Omental fat pad (tissue), 3 donors: ENCODE measurements at regions not wholly inside any gene's neighbourhood (a gene's known extent, or its start where the extent isn't known, plus 50 kb on each side); places are given as distances from the start of the nearest gene placed in this dataset.

Experiments
- ATAC-seq: fragments of 150-250 bp; one replicate; pipeline ENCODE4 v1.9.1; 2016; ENCODE audit warnings: mild to moderate bottlenecking, moderate library complexity; ENCODE audit not compliant: low FRiP score
- DNase-seq: peaks from one replicate; pipeline ENCODE4 v3.0.0-alpha.2; 2019; ENCODE audit warnings: low spot score
- TF ChIP-seq, protein P1 (sequence below), 3 donors: fragments of 450-650 bp; IDR thresholded peaks; one replicate each; pipeline ENCODE4 v1.5.1; 2016 to 2017; ENCODE audit warnings: antibody characterized with exemption in 3 of 3, mild to moderate bottlenecking in 3 of 3, moderate library complexity in 2 of 3

DNA sequence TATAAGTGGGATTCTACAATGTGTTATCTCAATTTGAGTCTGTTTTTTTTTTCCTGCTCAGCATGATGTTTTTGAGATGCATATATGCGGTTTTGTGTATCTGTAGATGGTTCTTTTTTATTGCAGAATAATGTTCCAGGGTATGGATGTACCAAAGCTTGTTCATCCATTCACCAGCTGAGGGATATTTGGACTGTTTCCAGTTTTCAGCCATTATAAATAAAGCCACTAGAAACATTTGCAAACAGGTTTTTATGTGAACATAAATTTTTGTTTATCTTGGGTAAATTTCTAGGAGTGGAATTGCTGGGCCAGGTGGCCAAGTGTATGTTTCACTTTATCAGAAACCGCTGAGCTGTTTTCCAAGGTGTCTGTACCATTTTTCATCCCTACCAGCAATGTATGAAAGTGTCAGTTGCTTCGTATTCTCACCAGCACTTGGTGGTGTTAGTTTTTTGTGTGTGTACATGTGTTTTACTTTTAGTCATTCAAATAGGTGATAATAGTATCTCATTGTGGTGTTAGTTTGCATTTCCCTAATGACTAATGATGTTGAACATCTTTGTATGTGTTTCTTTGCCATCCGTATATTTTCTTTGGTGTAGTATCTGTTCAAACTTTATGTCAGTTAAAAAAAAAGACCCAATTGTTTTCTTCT is 124.2 kb downstream of the CEBPB start:
- TF ChIP-seq, protein P1, sequence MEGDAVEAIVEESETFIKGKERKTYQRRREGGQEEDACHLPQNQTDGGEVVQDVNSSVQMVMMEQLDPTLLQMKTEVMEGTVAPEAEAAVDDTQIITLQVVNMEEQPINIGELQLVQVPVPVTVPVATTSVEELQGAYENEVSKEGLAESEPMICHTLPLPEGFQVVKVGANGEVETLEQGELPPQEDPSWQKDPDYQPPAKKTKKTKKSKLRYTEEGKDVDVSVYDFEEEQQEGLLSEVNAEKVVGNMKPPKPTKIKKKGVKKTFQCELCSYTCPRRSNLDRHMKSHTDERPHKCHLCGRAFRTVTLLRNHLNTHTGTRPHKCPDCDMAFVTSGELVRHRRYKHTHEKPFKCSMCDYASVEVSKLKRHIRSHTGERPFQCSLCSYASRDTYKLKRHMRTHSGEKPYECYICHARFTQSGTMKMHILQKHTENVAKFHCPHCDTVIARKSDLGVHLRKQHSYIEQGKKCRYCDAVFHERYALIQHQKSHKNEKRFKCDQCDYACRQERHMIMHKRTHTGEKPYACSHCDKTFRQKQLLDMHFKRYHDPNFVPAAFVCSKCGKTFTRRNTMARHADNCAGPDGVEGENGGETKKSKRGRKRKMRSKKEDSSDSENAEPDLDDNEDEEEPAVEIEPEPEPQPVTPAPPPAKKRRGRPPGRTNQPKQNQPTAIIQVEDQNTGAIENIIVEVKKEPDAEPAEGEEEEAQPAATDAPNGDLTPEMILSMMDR (IDR thresholded peaks at IDR 0.05): no peak
- ATAC-seq: no peak
- no peak for DNase-seq

DNA sequence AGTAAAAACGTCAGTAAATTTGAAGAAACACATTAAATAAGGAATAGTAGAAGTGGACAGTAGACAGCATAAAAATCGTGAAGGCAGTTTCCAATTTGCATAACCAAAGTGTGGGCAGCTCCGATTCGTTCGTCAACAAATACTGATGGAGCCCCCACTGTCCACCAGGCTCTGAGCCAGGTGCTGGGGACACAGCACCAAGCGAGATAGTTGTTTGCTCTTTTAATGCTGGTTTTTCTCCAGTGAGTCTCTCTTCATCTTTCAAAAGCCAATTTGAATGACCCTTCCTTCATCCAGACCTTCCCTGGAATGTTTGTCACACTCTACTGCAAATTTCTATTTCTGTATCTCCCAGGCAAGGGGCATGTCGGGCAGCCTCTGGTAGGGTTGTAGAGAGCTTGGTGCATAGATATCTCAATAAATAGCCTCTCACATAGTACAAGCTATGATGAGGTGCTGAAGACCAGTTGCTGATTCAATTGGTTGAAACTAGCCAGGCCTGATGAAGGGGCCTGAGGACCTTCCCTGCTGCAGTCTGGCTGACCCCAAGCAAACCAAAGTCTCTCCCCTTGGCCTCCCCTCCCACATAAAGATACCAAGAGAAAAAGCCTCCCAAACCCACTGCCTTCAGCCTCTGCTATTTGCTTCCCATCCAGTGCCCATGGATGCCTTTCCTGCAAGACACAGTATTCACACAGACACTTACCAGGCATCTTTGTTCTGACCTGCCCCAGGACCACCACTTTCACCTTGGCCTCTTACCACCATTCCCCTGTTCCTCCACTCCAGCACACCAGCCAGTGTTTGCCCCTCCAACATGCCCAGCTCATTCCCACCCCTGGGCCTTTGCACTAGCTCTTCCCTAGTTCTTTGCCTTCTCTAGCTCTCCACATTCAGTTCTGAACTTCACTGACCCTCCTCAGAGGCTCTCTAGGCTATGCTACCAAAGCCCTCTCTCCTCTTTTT is 125.2 kb downstream of the CEBPB start:
- TF ChIP-seq, protein P1 (IDR thresholded peaks at IDR 0.05): no peak
- DNase-seq (no peak), ATAC-seq (no peak)

DNA sequence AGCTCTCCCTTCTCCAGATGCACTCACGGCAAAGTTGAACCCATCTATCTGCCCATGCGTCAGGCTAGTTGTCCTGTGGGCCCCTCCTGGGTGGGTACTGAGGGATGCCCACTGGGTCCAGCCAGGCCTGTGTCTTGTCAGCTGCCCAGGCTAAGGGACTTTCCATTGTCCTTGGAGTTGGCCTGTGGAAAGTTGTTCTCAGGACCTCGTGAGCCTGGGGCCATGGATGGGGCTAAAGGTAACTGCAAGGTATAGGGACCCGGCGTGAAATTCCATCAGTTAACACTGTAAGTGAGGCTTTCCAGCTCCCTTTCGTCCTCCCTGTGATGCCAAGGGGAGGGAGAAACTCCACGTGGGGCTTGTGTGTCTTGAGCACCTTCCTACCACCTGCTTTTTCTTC is 126.5 kb downstream of the CEBPB start:
- DNase-seq (no peak), ATAC-seq (no peak)
- TF ChIP-seq, protein P1 (IDR thresholded peaks at IDR 0.05): no peak

DNA sequence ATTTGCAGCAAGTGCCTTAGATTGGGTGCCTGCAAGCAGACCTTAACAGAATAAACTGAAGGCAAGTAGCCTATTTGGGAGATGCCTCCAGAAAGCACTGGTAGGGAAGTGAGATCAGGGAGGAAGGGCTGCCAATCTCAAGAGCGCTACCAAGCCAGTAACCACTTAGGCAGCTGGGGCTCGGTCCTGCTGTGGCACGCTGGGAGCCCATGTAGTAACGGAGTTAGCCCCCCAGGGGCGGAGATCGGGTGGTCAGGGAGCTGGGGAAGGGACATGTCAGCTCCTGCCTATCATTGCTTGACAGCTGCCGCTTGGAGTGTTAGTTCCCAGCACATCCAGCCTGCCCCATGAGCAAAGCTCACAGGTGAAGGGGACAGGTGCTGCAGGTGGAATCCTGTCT is 127.0 kb downstream of the CEBPB start:
- DNase-seq (no peak), ATAC-seq (no peak)
- TF ChIP-seq, protein P1 (IDR thresholded peaks at IDR 0.05): no peak

DNA sequence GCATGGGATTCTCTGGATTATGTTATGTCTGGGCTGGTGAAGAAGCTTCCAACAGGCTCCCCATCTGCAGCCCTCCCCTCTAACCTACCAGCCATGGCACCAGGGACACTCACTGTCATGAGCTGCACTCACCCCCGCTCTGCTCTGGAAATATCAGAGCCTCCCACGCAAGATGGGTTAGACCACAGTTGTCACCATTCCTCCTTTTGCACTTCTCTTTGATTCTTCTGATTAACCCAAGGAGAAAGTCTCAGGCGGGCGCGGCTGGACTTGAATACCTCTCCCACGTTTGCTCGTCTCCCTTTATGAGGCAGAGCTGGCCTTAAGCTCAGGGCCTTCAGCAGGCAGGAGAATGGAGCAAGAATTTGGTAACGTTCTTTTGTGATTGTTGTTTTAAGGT is 128.1 kb downstream of the CEBPB start:
- TF ChIP-seq, protein P1 (IDR thresholded peaks at IDR 0.05): no peak
- DNase-seq (no peak), ATAC-seq (no peak)

DNA sequence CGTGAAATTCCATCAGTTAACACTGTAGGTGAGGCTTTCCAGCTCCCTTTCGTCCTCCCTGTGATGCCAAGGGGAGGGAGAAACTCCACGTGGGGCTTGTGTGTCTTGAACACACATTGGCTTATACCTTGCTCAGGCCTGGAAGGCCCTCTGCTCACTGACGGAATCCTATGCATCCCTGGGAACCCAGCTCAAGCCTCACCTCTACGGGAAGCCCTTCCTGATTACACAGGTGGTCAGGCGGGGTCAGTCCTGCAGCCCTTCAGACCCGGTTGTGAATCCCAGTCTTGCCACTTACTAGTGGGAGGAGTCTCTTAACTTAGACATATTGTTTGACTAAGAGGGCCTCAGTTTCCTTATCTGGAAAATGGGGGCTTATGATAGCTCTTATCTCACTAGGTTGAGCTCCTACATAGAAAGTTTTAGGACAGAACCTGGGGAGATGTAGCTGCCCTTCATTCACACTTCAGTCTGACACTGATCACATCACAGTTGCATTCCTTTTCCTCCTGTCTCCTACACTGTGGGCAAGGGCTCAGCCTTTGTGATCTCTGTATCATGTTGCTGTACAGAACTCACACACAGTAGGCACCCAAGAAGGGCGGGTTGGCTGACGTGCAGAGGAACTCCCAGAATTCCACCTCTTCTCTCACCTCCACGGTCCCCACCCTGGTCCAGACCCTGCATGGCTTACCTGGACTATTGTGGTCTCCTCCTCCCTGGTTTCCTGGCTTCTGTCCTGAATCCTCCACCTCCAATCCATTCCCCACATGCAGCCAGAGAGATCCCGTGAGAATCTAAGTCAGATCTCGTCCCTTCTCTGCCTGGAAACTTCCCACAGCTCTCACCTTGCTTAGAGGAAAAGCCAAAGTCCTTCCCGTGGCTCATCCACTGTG is 129.6 kb downstream of the CEBPB start:
- TF ChIP-seq, protein P1 (IDR thresholded peaks at IDR 0.05): no peak
- DNase-seq (no peak), ATAC-seq (no peak)
